ENCODE measurements at regions not wholly inside any gene's neighbourhood (a gene's known extent, or its start where the extent isn't known, plus 50 kb on each side); places are given as distances from the start of the nearest gene placed in this dataset.

- TF ChIP-seq CTCF (IDR thresholded peaks at IDR 0.05), result no peak
- TF ChIP-seq POLR2A (IDR thresholded peaks at IDR 0.05), result no peak
Measured at GRCh38 chr1:105678334-105678733, 1378.1 kb upstream of the PRMT6 start.
